ENCODE measurements at regions not wholly inside any gene's neighbourhood (a gene's known extent, or its start where the extent isn't known, plus 50 kb on each side); places are given as distances from the start of the nearest gene placed in this dataset.

GRCh38 chr2:74763962-74764428, 69.9 kb upstream of the HK2 start:
- TF ChIP-seq CTCF (conservative IDR thresholded peaks at IDR 0.05) (no peak), EZH2 (IDR thresholded peaks at IDR 0.05; ENCODE audit: low read depth) (no peak)

Data from PC-9 (cell line).